ENCODE measurements at regions not wholly inside any gene's neighbourhood (a gene's known extent, or its start where the extent isn't known, plus 50 kb on each side); places are given as distances from the start of the nearest gene placed in this dataset.

- Histone ChIP-seq H3K4me1 (replicated peaks in 1 of 2) (peaks cover 0 to 5% of the 10 kb centered on the region in 2 donors), H3K27me3 (no peaks in the 10 kb centered on the region), H3K27ac (no peak overlapping the region), H3K9me3 (replicated peaks in 1 of 3) (peaks cover 0 to 6% (median 0%) of the 10 kb centered on the region in 3 donors), H3K4me3 (no peak overlapping the region), H3K36me3 (replicated peaks in 1 of 2) (no peaks in the 10 kb centered on the region)
- intact Hi-C loops (cut with DNase I): no loop called here
- no peak for DNase-seq
- TF ChIP-seq POLR2A (IDR thresholded peaks at IDR 0.05): no peak
- TF ChIP-seq, protein P1, sequence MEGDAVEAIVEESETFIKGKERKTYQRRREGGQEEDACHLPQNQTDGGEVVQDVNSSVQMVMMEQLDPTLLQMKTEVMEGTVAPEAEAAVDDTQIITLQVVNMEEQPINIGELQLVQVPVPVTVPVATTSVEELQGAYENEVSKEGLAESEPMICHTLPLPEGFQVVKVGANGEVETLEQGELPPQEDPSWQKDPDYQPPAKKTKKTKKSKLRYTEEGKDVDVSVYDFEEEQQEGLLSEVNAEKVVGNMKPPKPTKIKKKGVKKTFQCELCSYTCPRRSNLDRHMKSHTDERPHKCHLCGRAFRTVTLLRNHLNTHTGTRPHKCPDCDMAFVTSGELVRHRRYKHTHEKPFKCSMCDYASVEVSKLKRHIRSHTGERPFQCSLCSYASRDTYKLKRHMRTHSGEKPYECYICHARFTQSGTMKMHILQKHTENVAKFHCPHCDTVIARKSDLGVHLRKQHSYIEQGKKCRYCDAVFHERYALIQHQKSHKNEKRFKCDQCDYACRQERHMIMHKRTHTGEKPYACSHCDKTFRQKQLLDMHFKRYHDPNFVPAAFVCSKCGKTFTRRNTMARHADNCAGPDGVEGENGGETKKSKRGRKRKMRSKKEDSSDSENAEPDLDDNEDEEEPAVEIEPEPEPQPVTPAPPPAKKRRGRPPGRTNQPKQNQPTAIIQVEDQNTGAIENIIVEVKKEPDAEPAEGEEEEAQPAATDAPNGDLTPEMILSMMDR (IDR thresholded peaks at IDR 0.05): no peak
Measured at GRCh38 chr10:33609546-33609945, 275.1 kb upstream of the NRP1 start.

- Histone ChIP-seq H3K4me1 (replicated peaks in 1 of 2) (no peaks in the 10 kb centered on the region), H3K4me3 (no peak overlapping the region), H3K36me3 (replicated peaks in 1 of 2) (no peaks in the 10 kb centered on the region), H3K27ac (no peak overlapping the region), H3K9me3 (replicated peaks in 1 of 3) (peaks cover 0 to 2% (median 0%) of the 10 kb centered on the region in 3 donors), H3K27me3 (no peaks in the 10 kb centered on the region)
- TF ChIP-seq, protein P1 (IDR thresholded peaks at IDR 0.05): no peak
- no peak for TF ChIP-seq POLR2A (IDR thresholded peaks at IDR 0.05)
- intact Hi-C loops (cut with DNase I): no loop called here
- 49 to 70% (median 60%) methylated on average over 1 of the region's 1 CpG for WGBS, 4 donors
- DNase-seq: no peak
Measured at GRCh38 chr10:33602278-33602677, 267.8 kb upstream of the NRP1 start.

GRCh38 chr10:33600381-33600780, 265.9 kb upstream of the NRP1 start:
- intact Hi-C loops (cut with DNase I): no loop called here
- no peaks in the 10 kb centered on the region for H3K9me3 ChIP-seq (replicated peaks in 1 of 3)
- 57 to 59% (median 57%) methylated on average over 3 of the region's 3 CpGs for WGBS, 4 donors
- H3K27me3 ChIP-seq: peaks cover 5% of the 10 kb centered on the region
- no peak overlapping the region for H3K4me3 ChIP-seq
- DNase-seq: no peak
- no peaks in the 10 kb centered on the region for H3K4me1 ChIP-seq (replicated peaks in 1 of 2)
- H3K36me3 ChIP-seq (replicated peaks in 1 of 2): no peaks in the 10 kb centered on the region
- no peak for TF ChIP-seq POLR2A (IDR thresholded peaks at IDR 0.05)
- TF ChIP-seq, protein P1 (IDR thresholded peaks at IDR 0.05): no peak
- no peak overlapping the region for H3K27ac ChIP-seq

DNA sequence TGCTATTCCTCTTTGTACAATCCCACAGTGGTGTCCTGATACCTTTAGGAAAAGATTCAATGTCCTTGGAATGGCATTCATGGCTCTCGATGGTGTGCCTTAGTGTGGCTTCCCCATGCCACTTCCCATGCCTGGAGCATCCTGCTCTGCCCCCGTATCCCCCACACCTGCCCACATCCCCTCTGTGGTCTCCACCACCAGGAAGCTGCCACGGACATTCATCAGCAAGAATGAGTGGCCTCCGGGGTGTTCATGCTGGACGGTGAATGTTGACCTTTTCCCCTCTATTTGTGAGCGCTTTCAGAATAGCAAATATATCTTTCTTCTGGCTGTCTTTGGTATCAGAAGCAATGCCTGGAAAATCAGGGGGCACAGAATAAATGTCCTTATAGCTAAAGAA, 262.0 kb upstream of the NRP1 start:
- Histone ChIP-seq H3K27ac (no peak overlapping the region), H3K27me3 (peaks cover 9% of the 10 kb centered on the region), H3K36me3 (replicated peaks in 1 of 2) (no peaks in the 10 kb centered on the region), H3K9me3 (replicated peaks in 1 of 3) (no peaks in the 10 kb centered on the region), H3K4me3 (no peak overlapping the region), H3K4me1 (replicated peaks in 1 of 2) (no peaks in the 10 kb centered on the region)
- DNase-seq: no peak
- intact Hi-C loops (cut with DNase I): no loop called here
- 58 to 68% (median 62%) methylated on average over 6 of the region's 6 CpGs for WGBS, 4 donors
- TF ChIP-seq POLR2A (IDR thresholded peaks at IDR 0.05): no peak
- TF ChIP-seq, protein P1 (IDR thresholded peaks at IDR 0.05): no peak

Measured in adrenal gland (tissue), 9 donors.